GM12878 (cell line): ENCODE measurements at regions not wholly inside any gene's neighbourhood (a gene's known extent, or its start where the extent isn't known, plus 50 kb on each side); places are given as distances from the start of the nearest gene placed in this dataset.

Experiments used
- ATAC-seq: fragments of 200-7000 bp; cut with Tn5 transposase; 3 replicates; pipeline ENCODE4 v1.9.1; 2020; ENCODE audit warnings: mild to moderate bottlenecking, moderate library complexity
- BruUV-seq: library from RNA; stranded (reverse); fragments of 400-500 nt; replicated peaks from 2 replicates; lab custom pipeline; 2021; lab: Mats Ljungman, UMichigan
- CTCF ChIA-PET: fragments of 300-600 bp; sonication (Branson Sonifier 250); formaldehyde crosslinking; extraction: SDS; loops from one replicate; lab custom pipeline; 2021; ENCODE audit warnings: inconsistent platforms; lab: Yijun Ruan, JAX
- POLR2A ChIA-PET: fragments of 350-600 bp; formaldehyde crosslinking; extraction: SDS; loops from one replicate; lab custom pipeline; 2021; ENCODE audit warnings: inconsistent platforms; lab: Charles Lee
- RAD21 ChIA-PET: fragments of 300-600 bp; sonication (Branson Sonifier 250); formaldehyde crosslinking; loops from one replicate; lab custom pipeline; 2023; ENCODE audit warnings: antibody characterized with exemption; ENCODE audit not compliant: unreplicated experiment; lab: Charles Lee
- SMC1A ChIA-PET: fragments of 300-600 bp; sonication (Branson Sonifier 250); formaldehyde crosslinking; loops from one replicate; lab custom pipeline; 2023; ENCODE audit not compliant: unreplicated experiment, uncharacterized antibody; lab: Charles Lee
- DNase-seq: peaks from one replicate; pipeline ENCODE4 v3.0.0-alpha.2; 2011; ENCODE audit warnings: low read depth, low spot score
- FAIRE-seq: peaks from 3 replicates; lab custom pipeline; 2011; peaks lifted over from hg19 to GRCh38; lab: Jason Lieb, UNC
- H2AFZ ChIP-seq: 2 replicates; pipeline ENCODE4 v1.6.0; 2011; ENCODE audit warnings: low read depth, low read length, control low read depth; ENCODE audit not compliant: control insufficient read depth
- H3K27ac ChIP-seq: 2 replicates; pipeline ENCODE4 v1.5.1; 2011; ENCODE audit warnings: control low read depth; ENCODE audit not compliant: control insufficient read depth, insufficient read depth
- H3K27me3 ChIP-seq, 2 experiments: replicated peaks in 1 of 2; 2 replicates each; pipeline versions ENCODE4 v1.6.0 to v1.6.1; 2011; ENCODE audit warnings: low read length in 1 of 2; ENCODE audit not compliant: control insufficient read depth in 2 of 2, insufficient read depth in 2 of 2
- H3K36me3 ChIP-seq, 2 experiments: 2 replicates each; pipeline ENCODE4 v1.5.1; 2011; ENCODE audit warnings: low read length in 1 of 2; ENCODE audit not compliant: control insufficient read depth in 2 of 2, insufficient read depth in 2 of 2
- H3K4me1 ChIP-seq: 2 replicates; pipeline ENCODE4 v1.6.1; 2011; ENCODE audit warnings: mild to moderate bottlenecking, low read length, moderate library complexity, mixed read lengths; ENCODE audit not compliant: control insufficient read depth, insufficient read depth
- H3K4me2 ChIP-seq: 2 replicates; pipeline ENCODE4 v1.6.0; 2011; ENCODE audit warnings: control low read depth; ENCODE audit not compliant: control insufficient read depth, insufficient read depth
- H3K4me3 ChIP-seq: fragments of 200-600 bp; sonication (generic); 2 replicates; pipeline ENCODE4 v1.5.1; 2016
- H3K79me2 ChIP-seq: 2 replicates; pipeline ENCODE4 v1.6.0; 2011; ENCODE audit warnings: low read length; ENCODE audit not compliant: control insufficient read depth, insufficient read depth
- H3K9ac ChIP-seq: 2 replicates; pipeline ENCODE4 v1.8.0; 2011; ENCODE audit warnings: low read length, control low read depth, mixed read lengths; ENCODE audit not compliant: control insufficient read depth, insufficient read depth
- H3K9me3 ChIP-seq: replicated peaks from 3 replicates; pipeline ENCODE4 v1.5.1; 2011; ENCODE audit warnings: mild to moderate bottlenecking, low read length; ENCODE audit not compliant: control insufficient read depth, insufficient read depth
- H4K20me1 ChIP-seq: 2 replicates; pipeline ENCODE4 v1.6.0; 2011; ENCODE audit not compliant: control insufficient read depth, insufficient read depth
- HDAC6 ChIP-seq: fragments of 200-600 bp; sonication (generic); IDR thresholded peaks from one replicate; pipeline ENCODE4 v1.8.0; 2017; ENCODE audit warnings: antibody characterized with exemption; ENCODE audit not compliant: unreplicated experiment
- JUNB ChIP-seq: IDR thresholded peaks from 2 replicates; pipeline ENCODE4 v1.6.1; 2016; ENCODE audit warnings: antibody characterized with exemption, mild to moderate bottlenecking
- POLR2A ChIP-seq: IDR thresholded peaks from 2 replicates; pipeline ENCODE4 v1.6.1; 2011; ENCODE audit warnings: low read depth, mild to moderate bottlenecking, low read length
- ZNF687 ChIP-seq: fragments of 450-650 bp; IDR thresholded peaks from 2 replicates; pipeline ENCODE4 v1.6.1; 2017; ENCODE audit warnings: mild to moderate bottlenecking, moderate library complexity
- WGBS: methylation state at CpG from one replicate; pipeline ENCODE4 v1.1.6; 2016; ENCODE audit warnings: low lambda C conversion rate; ENCODE audit not compliant: insufficient replicate concordance, insufficient coverage; ENCODE audit errors: missing lambda C conversion rate; 5-methylcytosine and 5-hydroxymethylcytosine counted together
- in situ Hi-C: fragments of 300-500 bp; cut with MboI; formaldehyde crosslinking; loops from 9 replicates; pipeline ENCODE4 v1.14.3; 2018; ENCODE audit warnings: mixed read lengths
- intact Hi-C: fragments of 100-400 bp; cut with micrococcal nuclease; formaldehyde crosslinking; loops from one replicate; pipeline ENCODE4 v1.14.2; 2022; ENCODE audit not compliant: unreplicated experiment

- Histone ChIP-seq H3K36me3 (no peaks in the 10 kb centered on the region), H4K20me1 (no peaks in the 10 kb centered on the region), H3K9ac (no peak overlapping the region), H3K9me3 (no peaks in the 10 kb centered on the region; the same call in 1 of the 3 replicates), H3K4me3 (no peak overlapping the region), H3K27ac (no peak overlapping the region), H3K27me3 (no peaks in the 10 kb centered on the region), H2AFZ (no peak overlapping the region), H3K79me2 (no peaks in the 10 kb centered on the region), H3K4me2 (no peak overlapping the region), H3K4me1 (no peaks in the 10 kb centered on the region)
- FAIRE-seq (no peak), ATAC-seq (no peak), DNase-seq (no peak)
- 43% methylated on average over 17 of the region's 17 CpGs for WGBS
- TF ChIP-seq ZNF687 (no peak), HDAC6 (no peak), POLR2A (peak; percentile 46; the same call in 1 of the 2 replicates), JUNB (no peak)
- intact Hi-C loops = no loop called here
- RAD21 ChIA-PET = interaction anchor here (1.0 kb wide), 1 partner anchor 160 kb away, joined by 3 read pairs; no protein-coding TSS in a partner anchor
- SMC1A ChIA-PET = interaction anchor here (1.1 to 2.2 kb wide), 5 partner anchors 9 to 195 kb away, joined by 3 to 9 read pairs (median 4); no protein-coding TSS in a partner anchor
- POLR2A ChIA-PET = no interaction called here
- CTCF ChIA-PET = interaction anchor here (0.6 to 2.0 kb wide), 8 partner anchors 14 to 1291 kb away, joined by 3 to 6 read pairs (median 4); no protein-coding TSS in a partner anchor
- in situ Hi-C loops = no loop called here
- BruUV-seq = no TSS peak
Measured at GRCh38 chr14:97977651-97978261, 1180.6 kb downstream of the VRK1 start.
